GM12864 (cell line): ENCODE measurements at regions not wholly inside any gene's neighbourhood (a gene's known extent, or its start where the extent isn't known, plus 50 kb on each side); places are given as distances from the start of the nearest gene placed in this dataset.

ENCODE experiments used
- DNase-seq: peaks from one replicate; pipeline ENCODE4 v3.0.0-alpha.2; 2011; ENCODE audit warnings: low read depth
- H3K4me3 ChIP-seq: 2 replicates; pipeline ENCODE4 v1.5.1; 2011; ENCODE audit warnings: mild to moderate bottlenecking, low read depth, low read length, control low read depth
- TF ChIP-seq, protein P1 (sequence below): IDR thresholded peaks from 2 replicates; pipeline ENCODE4 v1.5.1; 2011; ENCODE audit warnings: low read depth, mild to moderate bottlenecking, moderate library complexity, low read length, control low read depth, inconsistent platforms; ENCODE audit errors: missing control alignments

DNA sequence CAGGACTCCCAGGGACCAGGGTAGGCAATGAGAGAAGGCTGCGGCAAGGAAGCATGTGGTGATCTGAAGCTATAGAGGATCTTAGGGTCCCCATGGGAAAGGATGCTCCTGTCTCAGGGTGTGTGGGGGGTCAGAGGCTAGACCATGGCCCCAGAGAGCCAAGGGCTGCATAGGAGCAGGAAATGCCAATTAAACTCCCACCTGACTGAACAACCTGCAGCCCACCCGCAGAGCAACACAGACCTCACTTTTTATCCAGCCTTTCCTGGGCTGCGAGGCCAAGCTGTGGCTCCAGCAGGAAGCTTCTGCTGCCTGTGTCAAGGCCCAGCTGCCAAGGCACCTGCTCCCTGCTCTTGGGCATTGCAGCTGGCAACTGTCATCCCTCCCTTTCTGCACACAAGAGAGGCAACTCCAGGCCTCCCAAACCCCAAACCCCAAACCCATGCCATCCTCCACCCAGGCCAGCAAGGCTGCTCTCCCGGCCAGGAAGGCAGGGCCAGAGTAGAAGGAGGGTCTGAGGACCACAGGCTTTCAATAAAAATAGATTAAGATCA is 290.1 kb downstream of the FOXO1 start:
- no peak overlapping the region for H3K4me3 ChIP-seq
- DNase-seq, result no peak
- TF ChIP-seq, protein P1, sequence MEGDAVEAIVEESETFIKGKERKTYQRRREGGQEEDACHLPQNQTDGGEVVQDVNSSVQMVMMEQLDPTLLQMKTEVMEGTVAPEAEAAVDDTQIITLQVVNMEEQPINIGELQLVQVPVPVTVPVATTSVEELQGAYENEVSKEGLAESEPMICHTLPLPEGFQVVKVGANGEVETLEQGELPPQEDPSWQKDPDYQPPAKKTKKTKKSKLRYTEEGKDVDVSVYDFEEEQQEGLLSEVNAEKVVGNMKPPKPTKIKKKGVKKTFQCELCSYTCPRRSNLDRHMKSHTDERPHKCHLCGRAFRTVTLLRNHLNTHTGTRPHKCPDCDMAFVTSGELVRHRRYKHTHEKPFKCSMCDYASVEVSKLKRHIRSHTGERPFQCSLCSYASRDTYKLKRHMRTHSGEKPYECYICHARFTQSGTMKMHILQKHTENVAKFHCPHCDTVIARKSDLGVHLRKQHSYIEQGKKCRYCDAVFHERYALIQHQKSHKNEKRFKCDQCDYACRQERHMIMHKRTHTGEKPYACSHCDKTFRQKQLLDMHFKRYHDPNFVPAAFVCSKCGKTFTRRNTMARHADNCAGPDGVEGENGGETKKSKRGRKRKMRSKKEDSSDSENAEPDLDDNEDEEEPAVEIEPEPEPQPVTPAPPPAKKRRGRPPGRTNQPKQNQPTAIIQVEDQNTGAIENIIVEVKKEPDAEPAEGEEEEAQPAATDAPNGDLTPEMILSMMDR, result no peak

DNA sequence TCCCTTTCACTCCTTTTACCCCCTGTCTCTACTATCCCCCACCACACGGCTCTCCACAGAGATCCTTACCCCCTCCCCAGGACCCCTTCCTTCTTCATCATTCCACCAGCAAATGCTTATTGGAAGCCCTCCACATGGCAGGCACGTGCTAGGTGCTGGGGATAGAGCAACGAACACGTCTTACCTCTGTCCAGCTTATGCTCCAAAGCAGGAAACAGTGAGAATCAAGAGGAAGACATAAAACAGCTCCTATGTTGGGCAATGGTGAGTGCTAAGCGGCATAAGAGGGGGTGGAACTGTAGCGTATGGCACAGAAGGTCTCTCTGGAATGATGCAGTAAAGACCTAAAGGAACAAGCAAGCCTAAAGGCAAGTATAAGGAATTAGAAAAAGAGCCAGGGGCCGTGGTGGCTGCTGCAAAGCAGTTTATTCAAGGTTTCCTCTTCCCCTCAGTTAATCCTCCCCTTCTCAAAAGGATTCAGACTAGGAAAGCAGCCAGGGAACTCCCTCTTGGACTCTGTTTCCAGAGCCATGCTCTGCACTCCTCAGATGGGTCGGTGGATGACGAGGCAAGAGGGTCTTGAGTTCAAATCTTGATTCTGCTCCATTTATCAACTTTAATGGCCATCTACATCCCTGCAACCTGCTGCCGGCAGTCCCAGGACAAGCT is 289.4 kb downstream of the FOXO1 start:
- no peak overlapping the region for H3K4me3 ChIP-seq
- no peak for DNase-seq
- TF ChIP-seq, protein P1, result no peak

DNA sequence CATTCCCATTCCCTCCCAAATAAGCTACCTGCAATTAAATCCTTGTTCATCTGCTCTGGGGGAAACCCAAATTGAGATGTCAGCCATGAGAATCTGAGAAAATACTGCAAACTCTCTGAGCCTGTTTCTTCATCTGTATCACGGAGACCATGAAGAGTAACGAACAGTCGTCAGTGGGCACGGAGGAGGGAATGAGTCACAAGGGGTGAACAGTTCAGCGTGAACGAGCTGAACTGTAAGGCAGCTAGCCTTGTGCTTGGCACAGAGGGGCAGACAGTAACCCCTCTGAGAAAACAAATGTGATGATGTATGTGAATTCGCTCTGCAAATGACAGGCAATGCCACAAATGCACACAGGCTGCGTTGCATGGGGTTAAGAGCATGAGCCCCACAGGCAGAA is 288.7 kb downstream of the FOXO1 start:
- no peak for DNase-seq
- H3K4me3 ChIP-seq, result no peak overlapping the region
- TF ChIP-seq, protein P1, result no peak

DNA sequence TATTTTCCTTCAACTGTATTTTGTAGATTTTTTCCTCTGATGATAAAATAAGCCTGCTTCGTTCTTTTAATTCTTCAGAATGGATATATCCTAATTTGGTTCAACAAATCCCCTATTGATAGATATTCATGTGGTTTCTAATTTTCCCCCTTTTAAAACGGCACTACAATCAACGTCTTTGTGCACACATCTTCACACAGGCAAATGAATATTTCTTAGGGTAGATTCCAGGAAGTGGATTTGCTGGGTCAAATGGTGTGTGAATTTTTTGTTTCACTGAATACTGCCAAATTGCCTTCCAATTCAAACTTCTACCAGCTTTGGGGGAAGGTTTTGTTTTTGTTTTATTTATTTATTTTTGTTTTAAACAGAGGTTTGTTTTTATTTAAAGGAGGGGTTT is 287.2 kb downstream of the FOXO1 start:
- TF ChIP-seq, protein P1, result no peak
- no peak overlapping the region for H3K4me3 ChIP-seq
- no peak for DNase-seq

DNA sequence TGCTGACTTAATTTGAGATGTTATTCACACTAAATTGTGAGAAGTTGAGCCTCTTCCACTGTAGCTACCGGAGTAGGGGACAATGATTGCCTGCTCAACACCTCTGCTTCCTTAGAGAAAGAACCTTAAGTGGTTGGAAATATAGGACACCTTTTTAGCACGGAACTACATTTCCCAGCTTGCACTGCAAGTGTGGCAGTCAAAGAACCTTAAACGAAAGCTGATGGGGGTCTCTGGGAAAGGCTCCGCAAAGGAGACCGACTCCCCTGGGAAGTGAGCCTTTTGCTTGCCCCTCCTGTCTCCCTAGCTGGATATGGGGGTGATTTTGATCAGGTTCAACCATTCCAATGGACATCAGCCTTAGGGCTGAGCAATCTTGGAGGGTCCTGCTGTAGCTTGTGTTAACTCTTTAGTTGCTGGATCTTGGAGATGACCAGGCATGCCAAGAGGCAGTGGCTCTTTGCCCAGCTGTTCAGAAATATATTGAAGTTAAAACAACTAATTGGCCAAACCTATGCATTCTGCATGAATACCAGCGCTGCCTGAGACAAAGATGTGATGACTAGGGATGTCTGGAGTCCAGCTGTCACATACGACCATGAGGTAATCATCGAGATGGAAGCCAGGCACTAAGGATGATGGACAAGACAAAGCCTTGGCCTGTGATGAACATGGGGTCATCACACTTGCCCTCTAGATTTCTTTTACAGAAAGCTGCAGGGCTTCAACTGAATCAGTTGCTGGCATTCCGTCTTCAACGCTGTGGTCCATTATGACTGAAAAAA is 286.5 kb downstream of the FOXO1 start:
- no peak overlapping the region for H3K4me3 ChIP-seq
- DNase-seq, result no peak
- TF ChIP-seq, protein P1, result no peak

DNA sequence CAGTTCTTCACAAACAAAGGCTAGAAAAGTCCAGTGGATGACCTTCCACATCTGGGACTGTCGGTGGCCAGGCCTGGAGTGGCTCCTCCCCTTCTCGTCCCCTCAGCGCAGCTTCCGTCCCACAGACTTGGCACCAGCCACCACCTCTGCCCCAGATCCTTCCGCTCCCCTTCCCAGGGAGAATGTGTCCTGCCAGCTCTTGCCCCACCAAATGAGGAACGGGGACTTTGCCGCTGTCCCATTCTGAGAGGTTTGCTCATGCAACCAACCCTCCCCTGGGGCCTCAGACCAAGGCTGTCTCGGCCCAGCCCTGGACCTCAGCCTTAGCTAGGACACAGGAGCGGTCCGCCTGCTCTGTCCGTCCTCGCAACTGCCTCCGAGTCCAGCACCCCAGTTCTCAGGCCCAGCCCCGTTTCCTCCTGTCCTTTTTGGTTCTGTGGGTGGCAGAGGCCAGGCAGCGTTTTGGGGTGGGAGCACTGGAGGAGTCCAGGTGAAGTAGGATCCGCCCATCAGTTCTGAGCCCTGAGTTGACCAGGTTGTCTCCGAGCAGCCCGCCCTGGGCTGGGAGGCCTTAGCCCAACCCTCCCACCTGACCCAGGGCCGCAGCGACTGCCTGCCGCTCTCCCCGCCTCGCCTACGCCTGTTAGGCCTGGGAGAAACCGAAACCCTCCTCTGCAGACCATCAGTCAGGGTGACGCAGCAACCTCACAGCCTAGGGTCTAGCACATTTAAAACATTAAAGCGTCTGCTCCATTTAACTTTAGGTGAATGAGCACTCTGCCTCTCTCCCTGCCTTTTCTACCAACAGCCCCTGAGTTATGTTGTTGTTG is 284.3 kb downstream of the FOXO1 start:
- no peak for DNase-seq
- H3K4me3 ChIP-seq, result no peak overlapping the region
- TF ChIP-seq, protein P1, result no peak
